A549 (cell line): ENCODE measurements at regions not wholly inside any gene's neighbourhood (a gene's known extent, or its start where the extent isn't known, plus 50 kb on each side); places are given as distances from the start of the nearest gene placed in this dataset.

ENCODE experiments used
- CBX2 ChIP-seq: fragments of 200-600 bp; sonication (generic); IDR thresholded peaks from 2 replicates; pipeline ENCODE4 v1.6.1; 2016; ENCODE audit warnings: low read depth, mild to moderate bottlenecking, borderline replicate concordance
- EP300 ChIP-seq, 2 experiments: fragments of >200 bp; sonication (Bioruptor Twin); formaldehyde crosslinking; IDR thresholded peaks; 2 replicates in 1 of 2; 3 replicates in 1 of 2; pipeline ENCODE4 v1.6.1; 2016 to 2017
- ESRRA ChIP-seq: fragments of 150-350 bp; IDR thresholded peaks from 2 replicates; pipeline ENCODE4 v1.6.1; 2014; ENCODE audit warnings: mild to moderate bottlenecking, low read length, borderline replicate concordance
- JUN ChIP-seq, 2 experiments: fragments of >200 bp; sonication (Bioruptor Twin); formaldehyde crosslinking; IDR thresholded peaks; 2 replicates in 1 of 2; 3 replicates in 1 of 2; pipeline ENCODE4 v1.6.1; 2016 to 2017
- NFE2L2 ChIP-seq: fragments of 150-350 bp; conservative IDR thresholded peaks from 2 replicates; pipeline ENCODE4 v1.6.1; 2014; ENCODE audit warnings: low read length
- PHF8 ChIP-seq: fragments of 200-600 bp; sonication (generic); IDR thresholded peaks from 2 replicates; pipeline ENCODE4 v1.6.1; 2016; ENCODE audit warnings: low read depth, mild to moderate bottlenecking, antibody characterized with exemption, moderate library complexity, borderline replicate concordance
- POLR2A ChIP-seq: IDR thresholded peaks from 2 replicates; pipeline ENCODE4 v1.6.1; 2012; ENCODE audit warnings: mild to moderate bottlenecking, low read length
- POLR2AphosphoS2 ChIP-seq: conservative IDR thresholded peaks from 2 replicates; pipeline ENCODE4 v1.6.1; 2012; ENCODE audit warnings: low read length, improper control_type of control experiment, inconsistent platforms
- RCOR1 ChIP-seq: fragments of 150-350 bp; IDR thresholded peaks from 2 replicates; pipeline ENCODE4 v1.6.1; 2014; ENCODE audit warnings: antibody characterized with exemption, low read length, low read depth
- ZC3H11A ChIP-seq: fragments of 450-650 bp; IDR thresholded peaks from 2 replicates; pipeline ENCODE4 v1.6.1; 2014; ENCODE audit warnings: antibody characterized with exemption, mild to moderate bottlenecking
- TF ChIP-seq, protein P1 (sequence below): fragments of >200 bp; sonication (Bioruptor Twin); formaldehyde crosslinking; IDR thresholded peaks from 3 replicates; pipeline ENCODE4 v1.5.1; 2016
- TF ChIP-seq, protein P2 (sequence below): fragments of 200-600 bp; sonication (generic); IDR thresholded peaks from 2 replicates; pipeline ENCODE4 v1.6.1; 2016; ENCODE audit warnings: antibody characterized with exemption, mild to moderate bottlenecking, moderate library complexity
- TF ChIP-seq, protein P3 (sequence below): IDR thresholded peaks from 2 replicates; pipeline ENCODE4 v1.6.1; 2012

DNA sequence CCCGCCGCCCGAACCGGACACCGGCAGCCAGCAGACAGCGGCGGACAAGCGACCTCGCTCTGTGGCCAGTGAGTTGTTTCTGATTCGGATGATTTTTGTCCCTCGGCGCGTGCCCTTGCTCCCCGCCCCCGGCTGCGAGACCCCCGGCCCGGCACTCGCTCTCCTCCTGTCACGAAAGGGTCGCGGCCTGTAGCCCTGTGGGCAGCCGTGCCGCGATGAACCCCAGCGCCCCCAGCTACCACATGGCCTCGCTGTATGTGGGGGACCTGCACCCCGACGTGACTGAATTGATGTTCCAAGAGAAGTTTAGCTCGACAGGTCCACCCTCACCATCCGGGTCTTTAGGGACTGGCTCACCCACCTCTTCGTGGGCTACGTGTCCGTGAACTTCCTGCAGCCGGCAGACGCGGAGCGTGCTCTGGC lies 1257.5 kb upstream of the ACVR2A start:
- no peak for TF ChIP-seq RCOR1
- TF ChIP-seq, protein P1, sequence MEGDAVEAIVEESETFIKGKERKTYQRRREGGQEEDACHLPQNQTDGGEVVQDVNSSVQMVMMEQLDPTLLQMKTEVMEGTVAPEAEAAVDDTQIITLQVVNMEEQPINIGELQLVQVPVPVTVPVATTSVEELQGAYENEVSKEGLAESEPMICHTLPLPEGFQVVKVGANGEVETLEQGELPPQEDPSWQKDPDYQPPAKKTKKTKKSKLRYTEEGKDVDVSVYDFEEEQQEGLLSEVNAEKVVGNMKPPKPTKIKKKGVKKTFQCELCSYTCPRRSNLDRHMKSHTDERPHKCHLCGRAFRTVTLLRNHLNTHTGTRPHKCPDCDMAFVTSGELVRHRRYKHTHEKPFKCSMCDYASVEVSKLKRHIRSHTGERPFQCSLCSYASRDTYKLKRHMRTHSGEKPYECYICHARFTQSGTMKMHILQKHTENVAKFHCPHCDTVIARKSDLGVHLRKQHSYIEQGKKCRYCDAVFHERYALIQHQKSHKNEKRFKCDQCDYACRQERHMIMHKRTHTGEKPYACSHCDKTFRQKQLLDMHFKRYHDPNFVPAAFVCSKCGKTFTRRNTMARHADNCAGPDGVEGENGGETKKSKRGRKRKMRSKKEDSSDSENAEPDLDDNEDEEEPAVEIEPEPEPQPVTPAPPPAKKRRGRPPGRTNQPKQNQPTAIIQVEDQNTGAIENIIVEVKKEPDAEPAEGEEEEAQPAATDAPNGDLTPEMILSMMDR: no peak
- TF ChIP-seq NFE2L2: no peak
- no peak for TF ChIP-seq POLR2A
- TF ChIP-seq, protein P2, sequence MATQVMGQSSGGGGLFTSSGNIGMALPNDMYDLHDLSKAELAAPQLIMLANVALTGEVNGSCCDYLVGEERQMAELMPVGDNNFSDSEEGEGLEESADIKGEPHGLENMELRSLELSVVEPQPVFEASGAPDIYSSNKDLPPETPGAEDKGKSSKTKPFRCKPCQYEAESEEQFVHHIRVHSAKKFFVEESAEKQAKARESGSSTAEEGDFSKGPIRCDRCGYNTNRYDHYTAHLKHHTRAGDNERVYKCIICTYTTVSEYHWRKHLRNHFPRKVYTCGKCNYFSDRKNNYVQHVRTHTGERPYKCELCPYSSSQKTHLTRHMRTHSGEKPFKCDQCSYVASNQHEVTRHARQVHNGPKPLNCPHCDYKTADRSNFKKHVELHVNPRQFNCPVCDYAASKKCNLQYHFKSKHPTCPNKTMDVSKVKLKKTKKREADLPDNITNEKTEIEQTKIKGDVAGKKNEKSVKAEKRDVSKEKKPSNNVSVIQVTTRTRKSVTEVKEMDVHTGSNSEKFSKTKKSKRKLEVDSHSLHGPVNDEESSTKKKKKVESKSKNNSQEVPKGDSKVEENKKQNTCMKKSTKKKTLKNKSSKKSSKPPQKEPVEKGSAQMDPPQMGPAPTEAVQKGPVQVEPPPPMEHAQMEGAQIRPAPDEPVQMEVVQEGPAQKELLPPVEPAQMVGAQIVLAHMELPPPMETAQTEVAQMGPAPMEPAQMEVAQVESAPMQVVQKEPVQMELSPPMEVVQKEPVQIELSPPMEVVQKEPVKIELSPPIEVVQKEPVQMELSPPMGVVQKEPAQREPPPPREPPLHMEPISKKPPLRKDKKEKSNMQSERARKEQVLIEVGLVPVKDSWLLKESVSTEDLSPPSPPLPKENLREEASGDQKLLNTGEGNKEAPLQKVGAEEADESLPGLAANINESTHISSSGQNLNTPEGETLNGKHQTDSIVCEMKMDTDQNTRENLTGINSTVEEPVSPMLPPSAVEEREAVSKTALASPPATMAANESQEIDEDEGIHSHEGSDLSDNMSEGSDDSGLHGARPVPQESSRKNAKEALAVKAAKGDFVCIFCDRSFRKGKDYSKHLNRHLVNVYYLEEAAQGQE: no peak
- no peak for TF ChIP-seq ESRRA
- no peak for TF ChIP-seq POLR2AphosphoS2
- no peak for TF ChIP-seq CBX2
- no peak for TF ChIP-seq ZC3H11A
- no peak for TF ChIP-seq PHF8
- TF ChIP-seq, protein P3, sequence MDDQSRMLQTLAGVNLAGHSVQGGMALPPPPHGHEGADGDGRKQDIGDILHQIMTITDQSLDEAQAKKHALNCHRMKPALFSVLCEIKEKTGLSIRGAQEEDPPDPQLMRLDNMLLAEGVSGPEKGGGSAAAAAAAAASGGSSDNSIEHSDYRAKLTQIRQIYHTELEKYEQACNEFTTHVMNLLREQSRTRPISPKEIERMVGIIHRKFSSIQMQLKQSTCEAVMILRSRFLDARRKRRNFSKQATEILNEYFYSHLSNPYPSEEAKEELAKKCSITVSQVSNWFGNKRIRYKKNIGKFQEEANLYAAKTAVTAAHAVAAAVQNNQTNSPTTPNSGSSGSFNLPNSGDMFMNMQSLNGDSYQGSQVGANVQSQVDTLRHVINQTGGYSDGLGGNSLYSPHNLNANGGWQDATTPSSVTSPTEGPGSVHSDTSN: no peak
- no peak for TF ChIP-seq JUN (IDR thresholded peaks at IDR 0.05)
- TF ChIP-seq EP300 (IDR thresholded peaks at IDR 0.05): no peak
